ENCODE measurements at regions not wholly inside any gene's neighbourhood (a gene's known extent, or its start where the extent isn't known, plus 50 kb on each side); places are given as distances from the start of the nearest gene placed in this dataset.

DNA sequence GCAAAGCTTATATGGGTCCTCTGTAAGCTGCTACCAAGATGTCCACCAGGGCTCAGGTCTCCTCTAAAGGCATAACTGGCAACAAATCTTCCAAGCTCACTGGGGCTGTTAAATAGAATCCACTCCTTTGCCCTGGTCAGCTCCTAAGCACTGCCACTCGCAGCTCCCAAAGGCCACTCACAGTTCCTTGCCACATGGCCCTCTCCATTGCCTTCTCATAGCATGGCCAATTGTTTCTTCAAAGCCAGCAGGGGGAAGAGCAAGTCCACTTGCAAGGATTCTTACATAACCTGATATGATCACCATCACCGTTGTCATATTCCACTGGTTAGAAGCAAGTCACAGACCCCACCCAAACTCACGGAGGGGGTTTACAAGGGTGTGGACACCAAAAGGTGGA is 199.5 kb downstream of the SUCLA2 start:
- Histone ChIP-seq H3K27me3 (ENCODE audit: control insufficient read depth, insufficient read depth, low read length) (no peaks in the 10 kb centered on the region), H3K36me3 (ENCODE audit: control insufficient read depth, insufficient read depth, low read length) (no peaks in the 10 kb centered on the region), H3K4me3 (ENCODE audit: low read depth, low read length) (no peak overlapping the region)
- FAIRE-seq (no peak), DNase-seq (ENCODE audit: low read depth) (no peak)
- TF ChIP-seq, protein P1, sequence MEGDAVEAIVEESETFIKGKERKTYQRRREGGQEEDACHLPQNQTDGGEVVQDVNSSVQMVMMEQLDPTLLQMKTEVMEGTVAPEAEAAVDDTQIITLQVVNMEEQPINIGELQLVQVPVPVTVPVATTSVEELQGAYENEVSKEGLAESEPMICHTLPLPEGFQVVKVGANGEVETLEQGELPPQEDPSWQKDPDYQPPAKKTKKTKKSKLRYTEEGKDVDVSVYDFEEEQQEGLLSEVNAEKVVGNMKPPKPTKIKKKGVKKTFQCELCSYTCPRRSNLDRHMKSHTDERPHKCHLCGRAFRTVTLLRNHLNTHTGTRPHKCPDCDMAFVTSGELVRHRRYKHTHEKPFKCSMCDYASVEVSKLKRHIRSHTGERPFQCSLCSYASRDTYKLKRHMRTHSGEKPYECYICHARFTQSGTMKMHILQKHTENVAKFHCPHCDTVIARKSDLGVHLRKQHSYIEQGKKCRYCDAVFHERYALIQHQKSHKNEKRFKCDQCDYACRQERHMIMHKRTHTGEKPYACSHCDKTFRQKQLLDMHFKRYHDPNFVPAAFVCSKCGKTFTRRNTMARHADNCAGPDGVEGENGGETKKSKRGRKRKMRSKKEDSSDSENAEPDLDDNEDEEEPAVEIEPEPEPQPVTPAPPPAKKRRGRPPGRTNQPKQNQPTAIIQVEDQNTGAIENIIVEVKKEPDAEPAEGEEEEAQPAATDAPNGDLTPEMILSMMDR (IDR thresholded peaks at IDR 0.05; ENCODE audit: insufficient read depth, low read length, severe bottlenecking), result no peak

DNA sequence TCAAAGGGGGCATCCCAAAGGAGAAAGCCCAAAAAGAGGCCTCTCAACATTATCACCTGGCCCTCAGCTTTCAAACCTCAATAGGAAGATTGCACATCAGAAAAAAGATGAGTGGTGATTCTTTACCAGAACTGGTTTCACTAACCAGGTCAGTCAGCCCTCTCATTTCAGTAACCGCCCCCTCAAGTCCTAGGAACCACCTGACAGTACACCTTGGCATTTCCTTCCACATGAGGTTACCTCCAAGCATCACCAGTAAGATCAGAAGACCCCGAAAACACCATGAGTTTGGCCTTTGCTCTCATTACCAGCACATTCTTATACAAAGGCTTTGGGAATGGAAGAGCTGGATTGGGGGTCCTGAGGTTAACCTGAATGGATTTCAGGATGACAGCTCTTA is 200.5 kb downstream of the SUCLA2 start:
- Histone ChIP-seq H3K27me3 (ENCODE audit: control insufficient read depth, insufficient read depth, low read length) (no peaks in the 10 kb centered on the region), H3K36me3 (ENCODE audit: control insufficient read depth, insufficient read depth, low read length) (no peaks in the 10 kb centered on the region), H3K4me3 (ENCODE audit: low read depth, low read length) (no peak overlapping the region)
- DNase-seq (ENCODE audit: low read depth) (no peak), FAIRE-seq (no peak)
- TF ChIP-seq, protein P1 (IDR thresholded peaks at IDR 0.05; ENCODE audit: insufficient read depth, low read length, severe bottlenecking), result no peak

DNA sequence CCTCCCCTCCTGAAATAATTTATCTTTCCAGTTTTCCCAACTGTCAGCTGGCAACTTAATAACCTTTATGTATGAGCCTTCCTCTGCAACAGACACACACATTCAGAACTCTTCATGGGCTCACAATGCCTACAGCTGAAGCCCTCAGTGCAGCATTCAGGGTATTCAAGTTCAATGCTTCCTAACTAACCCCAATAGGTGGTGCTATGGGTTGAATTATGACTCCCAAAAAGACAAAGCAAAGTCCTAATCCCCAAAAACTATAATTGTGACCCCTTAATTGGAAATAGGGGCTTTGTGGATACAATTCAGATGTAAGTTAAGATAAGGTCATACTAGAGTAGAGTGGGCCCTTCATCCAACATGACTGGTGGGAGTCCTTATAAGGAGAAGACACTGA is 202.2 kb downstream of the SUCLA2 start:
- H3K36me3 ChIP-seq (ENCODE audit: control insufficient read depth, insufficient read depth, low read length), result no peaks in the 10 kb centered on the region
- FAIRE-seq (no peak), DNase-seq (ENCODE audit: low read depth) (peak; percentile 21)
- TF ChIP-seq, protein P1 (IDR thresholded peaks at IDR 0.05; ENCODE audit: insufficient read depth, low read length, severe bottlenecking), result peak; percentile 35
- no peak overlapping the region for H3K4me3 ChIP-seq (ENCODE audit: low read depth, low read length)
- H3K27me3 ChIP-seq (ENCODE audit: control insufficient read depth, insufficient read depth, low read length), result no peaks in the 10 kb centered on the region

DNA sequence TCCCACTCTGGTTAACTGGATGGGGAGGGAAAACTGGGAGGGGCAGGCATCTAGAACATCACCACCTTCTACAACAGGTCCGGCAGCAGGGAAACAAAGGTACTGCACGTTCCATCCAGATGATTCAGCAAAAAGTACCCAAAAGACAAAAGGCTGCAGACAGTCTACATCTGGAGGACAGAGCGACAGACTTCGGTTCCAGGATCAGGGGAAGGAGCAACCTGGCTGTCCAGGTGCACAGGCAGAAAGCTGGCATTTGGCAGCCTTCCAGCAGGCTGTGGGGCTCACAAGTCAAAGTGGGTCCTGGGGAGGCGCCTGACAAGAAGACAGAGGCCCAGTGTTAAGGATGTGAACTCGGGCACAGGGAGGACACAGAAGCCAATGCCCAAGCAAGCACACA is 202.9 kb downstream of the SUCLA2 start:
- FAIRE-seq, result no peak
- DNase-seq (ENCODE audit: low read depth), result no peak
- Histone ChIP-seq H3K36me3 (ENCODE audit: control insufficient read depth, insufficient read depth, low read length) (no peaks in the 10 kb centered on the region), H3K4me3 (ENCODE audit: low read depth, low read length) (no peak overlapping the region), H3K27me3 (ENCODE audit: control insufficient read depth, insufficient read depth, low read length) (no peaks in the 10 kb centered on the region)
- TF ChIP-seq, protein P1 (IDR thresholded peaks at IDR 0.05; ENCODE audit: insufficient read depth, low read length, severe bottlenecking), result no peak

DNA sequence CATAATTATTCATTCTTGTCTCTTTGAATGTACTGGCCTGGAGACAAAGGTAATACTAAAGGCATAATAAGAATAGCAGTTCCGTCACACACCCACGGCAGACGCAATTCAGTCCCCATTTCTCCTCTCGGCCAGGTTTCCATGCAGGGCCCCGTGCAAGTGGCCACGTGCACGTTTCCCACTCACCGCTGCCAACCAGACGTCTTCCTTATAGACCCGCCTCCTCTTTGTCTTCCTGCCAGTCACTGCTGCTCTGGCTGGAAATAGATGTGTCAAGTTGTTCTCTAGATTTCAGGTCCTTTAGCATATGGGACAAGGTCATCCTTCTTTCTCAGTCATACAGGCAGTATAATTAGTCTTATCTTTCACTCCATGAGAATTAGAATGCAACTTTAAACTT is 204.3 kb downstream of the SUCLA2 start:
- no peaks in the 10 kb centered on the region for H3K27me3 ChIP-seq (ENCODE audit: control insufficient read depth, insufficient read depth, low read length)
- DNase-seq (ENCODE audit: low read depth) (no peak), FAIRE-seq (no peak)
- no peak overlapping the region for H3K4me3 ChIP-seq (ENCODE audit: low read depth, low read length)
- no peaks in the 10 kb centered on the region for H3K36me3 ChIP-seq (ENCODE audit: control insufficient read depth, insufficient read depth, low read length)
- TF ChIP-seq, protein P1 (IDR thresholded peaks at IDR 0.05; ENCODE audit: insufficient read depth, low read length, severe bottlenecking), result no peak

DNA sequence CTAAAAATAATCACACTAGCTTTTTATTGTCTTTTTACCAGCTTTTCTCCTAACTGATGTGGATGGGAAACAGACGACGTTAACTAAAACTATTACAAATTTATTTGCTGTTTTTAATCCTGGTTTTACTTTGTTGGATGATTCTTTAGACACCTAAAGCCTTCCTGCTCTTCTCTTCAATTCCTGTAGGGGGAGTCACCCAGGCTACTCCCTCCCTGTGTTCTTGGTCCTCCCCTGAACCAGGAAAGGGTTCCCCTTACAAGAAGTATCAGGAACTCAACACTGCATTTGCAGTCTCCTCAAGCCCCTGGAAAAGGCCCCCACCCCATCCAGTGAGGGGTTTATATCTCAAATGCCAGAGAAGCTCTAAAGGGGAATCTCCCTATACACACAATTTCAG is 206.1 kb downstream of the SUCLA2 start:
- FAIRE-seq (no peak), DNase-seq (ENCODE audit: low read depth) (no peak)
- TF ChIP-seq, protein P1 (IDR thresholded peaks at IDR 0.05; ENCODE audit: insufficient read depth, low read length, severe bottlenecking), result peak; percentile 52
- H3K36me3 ChIP-seq (ENCODE audit: control insufficient read depth, insufficient read depth, low read length), result no peaks in the 10 kb centered on the region
- H3K27me3 ChIP-seq (ENCODE audit: control insufficient read depth, insufficient read depth, low read length), result no peaks in the 10 kb centered on the region
- H3K4me3 ChIP-seq (ENCODE audit: low read depth, low read length), result no peak overlapping the region
